Astrocyte of the spinal cord (primary cell): ENCODE measurements at regions not wholly inside any gene's neighbourhood (a gene's known extent, or its start where the extent isn't known, plus 50 kb on each side); places are given as distances from the start of the nearest gene placed in this dataset.

Experiments used
- DNase-seq: peaks from one replicate; pipeline ENCODE4 v3.0.0; 2011; ENCODE audit warnings: low read depth, low spot score
- H3K4me3 ChIP-seq: 2 replicates; pipeline ENCODE4 v1.5.1; 2011; ENCODE audit warnings: low read depth, mild to moderate bottlenecking, low read length, moderate library complexity
- in situ Hi-C: cut with HindIII; loops from 2 replicates; pipeline ENCODE4 v1.10.0; 2017; ENCODE audit warnings: low sequenced_read_pairs
- TF ChIP-seq, protein P1 (sequence below): IDR thresholded peaks from 2 replicates; pipeline ENCODE4 v1.5.1; 2012; ENCODE audit warnings: low read depth, mild to moderate bottlenecking, low read length, inconsistent platforms

DNA sequence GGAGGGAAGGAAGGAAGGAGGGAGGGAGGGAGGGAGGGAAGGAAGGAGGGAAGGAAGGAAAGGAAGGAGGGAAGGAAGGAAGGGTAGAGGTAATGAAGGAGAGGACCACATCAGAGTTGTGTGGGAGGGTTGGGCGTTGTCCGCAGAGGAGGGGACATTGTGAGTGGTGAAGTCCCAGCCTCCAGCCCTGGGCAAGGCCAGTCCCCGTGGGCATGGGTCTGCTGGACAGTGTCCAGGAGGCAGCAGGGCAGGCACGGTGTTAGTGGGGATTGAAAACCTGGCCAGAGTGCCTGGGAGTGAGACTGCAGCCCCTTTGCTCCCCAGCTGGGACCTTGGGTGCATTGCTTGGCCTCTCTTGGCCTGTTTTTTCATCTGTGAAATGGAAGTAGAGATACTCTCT, 1462.3 kb downstream of the BRD1 start:
- TF ChIP-seq, protein P1, sequence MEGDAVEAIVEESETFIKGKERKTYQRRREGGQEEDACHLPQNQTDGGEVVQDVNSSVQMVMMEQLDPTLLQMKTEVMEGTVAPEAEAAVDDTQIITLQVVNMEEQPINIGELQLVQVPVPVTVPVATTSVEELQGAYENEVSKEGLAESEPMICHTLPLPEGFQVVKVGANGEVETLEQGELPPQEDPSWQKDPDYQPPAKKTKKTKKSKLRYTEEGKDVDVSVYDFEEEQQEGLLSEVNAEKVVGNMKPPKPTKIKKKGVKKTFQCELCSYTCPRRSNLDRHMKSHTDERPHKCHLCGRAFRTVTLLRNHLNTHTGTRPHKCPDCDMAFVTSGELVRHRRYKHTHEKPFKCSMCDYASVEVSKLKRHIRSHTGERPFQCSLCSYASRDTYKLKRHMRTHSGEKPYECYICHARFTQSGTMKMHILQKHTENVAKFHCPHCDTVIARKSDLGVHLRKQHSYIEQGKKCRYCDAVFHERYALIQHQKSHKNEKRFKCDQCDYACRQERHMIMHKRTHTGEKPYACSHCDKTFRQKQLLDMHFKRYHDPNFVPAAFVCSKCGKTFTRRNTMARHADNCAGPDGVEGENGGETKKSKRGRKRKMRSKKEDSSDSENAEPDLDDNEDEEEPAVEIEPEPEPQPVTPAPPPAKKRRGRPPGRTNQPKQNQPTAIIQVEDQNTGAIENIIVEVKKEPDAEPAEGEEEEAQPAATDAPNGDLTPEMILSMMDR: no peak
- H3K4me3 ChIP-seq: no peak overlapping the region
- in situ Hi-C loops: no loop called here

DNA sequence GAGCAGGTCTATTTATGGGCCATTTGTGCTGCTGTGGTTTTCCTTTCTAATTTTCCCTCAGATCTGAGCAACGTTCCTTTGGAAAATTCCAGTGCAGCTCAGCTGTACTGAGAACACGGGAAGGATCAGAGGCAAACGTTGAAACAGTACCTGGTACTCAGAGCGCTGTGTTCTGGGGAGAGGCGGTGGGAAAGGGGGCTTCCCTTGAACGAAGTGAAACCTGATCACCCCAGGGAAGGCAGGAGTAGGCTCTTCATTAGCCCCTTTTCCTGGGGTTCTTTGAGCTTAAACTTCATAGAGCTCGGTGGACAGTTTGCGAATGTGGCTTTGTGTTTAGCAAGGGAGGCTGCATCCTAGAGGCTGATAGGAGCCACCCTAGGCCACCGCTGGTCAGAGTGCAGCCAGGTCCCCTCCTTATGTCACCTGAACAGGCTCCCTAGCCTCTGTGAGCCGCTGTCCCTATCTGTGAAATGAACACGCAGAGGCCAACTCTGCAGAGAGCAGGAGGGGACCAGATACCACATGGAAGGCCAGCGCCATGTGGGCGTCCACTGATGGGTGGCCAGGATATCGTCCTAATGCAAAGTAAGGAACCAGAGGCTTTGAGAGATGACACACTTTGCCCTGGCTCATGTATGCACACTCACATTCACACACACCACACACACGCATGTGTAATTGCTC, 1464.8 kb downstream of the BRD1 start:
- no peak for DNase-seq
- TF ChIP-seq, protein P1: no peak
- H3K4me3 ChIP-seq: no peak overlapping the region
- in situ Hi-C loops: no loop called here

More for the DNA sequence above, 1462.3 kb downstream of the BRD1 start:
- DNase-seq: no peak

DNA sequence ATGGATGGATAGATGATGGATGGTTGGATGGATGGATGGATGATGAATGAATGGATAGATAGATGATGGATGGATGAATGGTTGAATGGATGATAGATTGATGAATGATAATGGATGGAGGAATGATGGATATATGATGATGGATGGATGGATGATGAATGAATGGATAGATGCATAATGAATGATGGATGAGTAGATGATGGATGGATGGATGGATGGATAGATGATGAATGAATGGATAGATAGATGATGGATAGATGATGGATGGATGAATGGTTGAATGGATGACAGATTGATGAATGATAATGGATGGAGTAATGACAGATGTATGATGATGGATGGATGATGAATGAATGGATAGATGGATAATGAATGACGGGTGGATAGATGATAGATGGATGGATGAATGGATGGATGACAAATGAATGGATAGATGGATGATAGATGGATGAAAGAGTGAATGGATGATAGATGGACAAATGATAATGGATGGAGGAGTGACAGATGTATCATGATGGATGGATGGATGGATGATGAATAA, 1466.5 kb downstream of the BRD1 start:
- DNase-seq: no peak
- TF ChIP-seq, protein P1: no peak
- in situ Hi-C loops: no loop called here
- no peak overlapping the region for H3K4me3 ChIP-seq

DNA sequence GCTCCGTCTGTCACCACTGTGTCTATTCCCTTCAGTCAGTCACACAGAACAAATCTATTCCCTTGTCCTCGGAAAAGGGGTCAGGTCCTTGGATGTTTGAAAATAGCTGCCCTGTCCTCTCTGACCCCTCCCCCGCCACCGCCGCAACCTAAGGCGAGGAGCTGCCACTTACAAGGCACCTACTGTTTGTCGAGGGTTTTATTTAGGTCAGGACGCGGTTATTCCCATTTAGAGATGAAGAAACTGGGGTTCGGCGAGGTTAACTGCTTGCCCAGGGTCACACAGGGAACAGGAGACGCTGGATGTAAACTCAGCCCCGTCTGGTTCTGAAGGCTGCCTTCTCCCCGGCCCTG, 1468.1 kb downstream of the BRD1 start:
- TF ChIP-seq, protein P1: no peak
- no peak for DNase-seq
- no peak overlapping the region for H3K4me3 ChIP-seq
- in situ Hi-C loops: no loop called here

DNA sequence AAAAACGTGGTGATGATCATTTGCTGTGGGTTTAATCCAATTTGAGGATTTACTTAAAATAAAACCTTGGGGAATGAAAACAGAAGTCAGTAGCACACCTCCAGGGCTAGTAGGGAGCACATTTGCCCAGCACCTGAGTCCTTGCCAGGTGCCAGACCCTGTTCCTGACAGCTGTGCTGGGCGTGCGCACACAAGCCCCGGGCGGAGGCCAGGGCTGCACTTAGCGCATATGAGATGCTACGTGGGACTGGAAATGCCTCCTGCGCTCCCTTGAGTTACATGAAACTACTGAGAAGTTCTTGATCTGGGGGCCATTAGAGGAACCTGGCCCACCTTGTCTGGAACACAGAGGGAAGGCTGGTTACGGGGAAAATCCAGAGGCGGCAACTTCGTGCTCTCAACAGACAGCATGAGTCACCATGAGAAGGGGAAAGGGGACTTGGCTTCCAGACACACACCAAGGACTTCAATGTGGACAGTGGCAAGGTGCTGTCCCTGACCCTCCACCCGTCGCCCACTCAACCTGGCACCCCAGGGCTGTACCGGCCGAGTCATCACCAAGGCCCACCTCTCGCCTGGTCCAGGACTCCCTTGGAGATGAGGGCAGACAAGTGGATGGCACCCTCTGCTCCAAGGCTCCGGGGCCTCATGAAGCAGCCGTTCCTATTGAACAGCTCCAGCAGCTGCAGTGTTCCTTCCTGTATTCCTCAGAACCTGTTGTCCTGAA, 1468.6 kb downstream of the BRD1 start:
- no peak overlapping the region for H3K4me3 ChIP-seq
- DNase-seq: no peak
- TF ChIP-seq, protein P1: no peak
- in situ Hi-C loops: no loop called here

DNA sequence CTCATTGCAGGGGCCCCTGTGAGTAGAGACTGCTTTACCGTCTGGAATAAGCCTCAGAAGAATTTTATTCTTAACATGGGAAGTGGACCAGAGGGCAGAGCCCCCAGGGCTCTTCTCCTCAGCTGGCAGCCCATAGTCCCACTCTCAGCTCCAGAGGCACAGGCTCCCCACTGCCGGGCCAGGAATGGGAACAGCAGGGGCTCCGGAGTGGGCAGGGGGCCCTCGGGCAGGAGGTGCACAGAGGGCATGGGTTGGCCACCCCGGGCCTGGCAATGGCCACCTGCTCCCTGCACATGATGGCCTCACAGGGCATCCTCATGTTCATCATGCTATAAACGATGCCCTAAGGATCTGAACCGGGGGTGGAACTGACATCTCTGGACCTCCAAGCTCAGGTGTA, 1469.7 kb downstream of the BRD1 start:
- no peak for DNase-seq
- in situ Hi-C loops: no loop called here
- no peak overlapping the region for H3K4me3 ChIP-seq
- TF ChIP-seq, protein P1: no peak
